ENCODE measurements at regions not wholly inside any gene's neighbourhood (a gene's known extent, or its start where the extent isn't known, plus 50 kb on each side); places are given as distances from the start of the nearest gene placed in this dataset.

- no peaks in the 10 kb centered on the region for H3K4me1 Mint-ChIP-seq
- H3K4me1 ChIP-seq (ENCODE audit: control insufficient read depth in 2 of 2, insufficient read depth in 2 of 2, low read length in 2 of 2) = no peaks in the 10 kb centered on the region
- 88% methylated on average over 5 of the region's 5 CpGs for WGBS (ENCODE audit: insufficient coverage)
Measured at GRCh38 chr10:36036137-36036536, 394.0 kb upstream of the FZD8 start.

GRCh38 chr10:36033808-36034207 lies 391.7 kb upstream of the FZD8 start:
- no peaks in the 10 kb centered on the region for H3K36me3 ChIP-seq (replicated peaks in 1 of 2; ENCODE audit: control extremely low read depth in 1 of 2, control insufficient read depth in 1 of 2, extremely low read depth in 1 of 2, insufficient read depth in 2 of 2, low read length in 1 of 2)
- no peaks in the 10 kb centered on the region for H3K27me3 ChIP-seq (replicated peaks in 1 of 4; ENCODE audit: control extremely low read depth in 1 of 4, control insufficient read depth in 3 of 4, insufficient read depth in 4 of 4, low read length in 3 of 4)
- H3K9ac ChIP-seq (ENCODE audit: low read length) = no peak overlapping the region
- H3K27ac ChIP-seq (ENCODE audit: low read length in 2 of 2) = no peak overlapping the region
- no peak overlapping the region for H3K4me2 ChIP-seq (replicated peaks; ENCODE audit: low read depth, low read length, poor library complexity, severe bottlenecking)
- no peaks in the 10 kb centered on the region for H3K79me2 ChIP-seq (ENCODE audit: control insufficient read depth, insufficient read depth, low read length)
- TF ChIP-seq CTCF (IDR thresholded peaks at IDR 0.05) (no peak), EZH2 (IDR thresholded peaks at IDR 0.05; ENCODE audit: borderline replicate concordance, insufficient read depth, low read depth, low read length, poor library complexity, severe bottlenecking) (no peak)
- CTCF ChIA-PET = no interaction called here
- no peaks in the 10 kb centered on the region for H3K4me1 Mint-ChIP-seq
- no peaks in the 10 kb centered on the region for H3K9me3 Mint-ChIP-seq (ENCODE audit: insufficient read depth)
- DNase-seq (no peak), ATAC-seq (ENCODE audit: low read depth) (no peak)
- no peak overlapping the region for H3K4me3 ChIP-seq (ENCODE audit: control extremely low read depth in 1 of 5, extremely low read depth in 1 of 5, insufficient read depth in 1 of 5, low read depth in 2 of 5, low read length in 4 of 5)
- POLR2A ChIA-PET = no interaction called here
- no peak overlapping the region for H2AFZ ChIP-seq (ENCODE audit: insufficient read depth, low read depth, low read length, poor library complexity, severe bottlenecking)
- no peaks in the 10 kb centered on the region for H3K9me3 ChIP-seq (ENCODE audit: control extremely low read depth in 1 of 3, control insufficient read depth in 2 of 3, insufficient read depth in 1 of 3, low read length in 2 of 3)
- H3K27ac Mint-ChIP-seq = no peak overlapping the region
- H3K4me1 ChIP-seq (ENCODE audit: control insufficient read depth in 2 of 2, insufficient read depth in 2 of 2, low read length in 2 of 2) = no peaks in the 10 kb centered on the region
- no peaks in the 10 kb centered on the region for H3K27me3 Mint-ChIP-seq
- H4K20me1 ChIP-seq (ENCODE audit: control insufficient read depth, insufficient read depth, low read length, poor library complexity, severe bottlenecking) = no peaks in the 10 kb centered on the region
- intact Hi-C loops (cut with micrococcal nuclease) = no loop called here
- H3K4me3 Mint-ChIP-seq = no peak overlapping the region

More at GRCh38 chr10:36036137-36036536, 394.0 kb upstream of the FZD8 start:
- Histone ChIP-seq H3K4me3 (ENCODE audit: control extremely low read depth in 1 of 5, extremely low read depth in 1 of 5, insufficient read depth in 1 of 5, low read depth in 2 of 5, low read length in 4 of 5) (no peak overlapping the region), H3K9ac (ENCODE audit: low read length) (no peak overlapping the region), H3K9me3 (ENCODE audit: control extremely low read depth in 1 of 3, control insufficient read depth in 2 of 3, insufficient read depth in 1 of 3, low read length in 2 of 3) (no peaks in the 10 kb centered on the region), H3K36me3 (replicated peaks in 1 of 2; ENCODE audit: control extremely low read depth in 1 of 2, control insufficient read depth in 1 of 2, extremely low read depth in 1 of 2, insufficient read depth in 2 of 2, low read length in 1 of 2) (no peaks in the 10 kb centered on the region), H3K27me3 (replicated peaks in 1 of 4; ENCODE audit: control extremely low read depth in 1 of 4, control insufficient read depth in 3 of 4, insufficient read depth in 4 of 4, low read length in 3 of 4) (no peaks in the 10 kb centered on the region), H3K27ac (ENCODE audit: low read length in 2 of 2) (no peak overlapping the region), H4K20me1 (ENCODE audit: control insufficient read depth, insufficient read depth, low read length, poor library complexity, severe bottlenecking) (no peaks in the 10 kb centered on the region), H2AFZ (ENCODE audit: insufficient read depth, low read depth, low read length, poor library complexity, severe bottlenecking) (no peak overlapping the region), H3K79me2 (ENCODE audit: control insufficient read depth, insufficient read depth, low read length) (no peaks in the 10 kb centered on the region), H3K4me2 (replicated peaks; ENCODE audit: low read depth, low read length, poor library complexity, severe bottlenecking) (no peak overlapping the region)
- no peak for TF ChIP-seq EZH2 (IDR thresholded peaks at IDR 0.05; ENCODE audit: borderline replicate concordance, insufficient read depth, low read depth, low read length, poor library complexity, severe bottlenecking)
- TF ChIP-seq CTCF (IDR thresholded peaks at IDR 0.05) = no peak
- ATAC-seq (ENCODE audit: low read depth) (no peak), DNase-seq (no peak)
- Mint-ChIP-seq H3K27me3 (no peaks in the 10 kb centered on the region), H3K9me3 (ENCODE audit: insufficient read depth) (no peaks in the 10 kb centered on the region), H3K4me3 (no peak overlapping the region), H3K27ac (no peak overlapping the region)
- ChIA-PET CTCF (no interaction called here), POLR2A (no interaction called here)
- intact Hi-C loops (cut with micrococcal nuclease) = no loop called here

Measured in B cell (primary cell).